NCI-H226 (cell line): ENCODE measurements at regions not wholly inside any gene's neighbourhood (a gene's known extent, or its start where the extent isn't known, plus 50 kb on each side); places are given as distances from the start of the nearest gene placed in this dataset.

Experiments used
- DNase-seq: peaks from one replicate; pipeline ENCODE4 v3.0.0-alpha.2; 2015

GRCh38 chr14:46279327-46279726 lies 372.3 kb downstream of the RPL10L start:
- DNase-seq = no peak

GRCh38 chr14:46259536-46259935 lies 392.0 kb downstream of the RPL10L start:
- no peak for DNase-seq

GRCh38 chr14:46256381-46256780 lies 395.2 kb downstream of the RPL10L start:
- DNase-seq = no peak

GRCh38 chr14:46250113-46250703 lies 401.4 kb downstream of the RPL10L start:
- no peak for DNase-seq

- no peak for DNase-seq
Measured at GRCh38 chr14:46248001-46248630, 403.5 kb downstream of the RPL10L start.

- DNase-seq = no peak
Measured at GRCh38 chr14:46245276-46245675, 406.3 kb downstream of the RPL10L start.

- no peak for DNase-seq
Measured at GRCh38 chr14:46233786-46234185, 417.8 kb downstream of the RPL10L start.

- no peak for DNase-seq
Measured at GRCh38 chr14:46230540-46230939, 421.0 kb downstream of the RPL10L start.

- no peak for DNase-seq
Measured at GRCh38 chr14:46215801-46216200, 435.8 kb downstream of the RPL10L start.

GRCh38 chr14:46198676-46199075 lies 452.9 kb downstream of the RPL10L start:
- no peak for DNase-seq

GRCh38 chr14:46197856-46198255 lies 453.7 kb downstream of the RPL10L start:
- DNase-seq = peak; percentile 2
